Panc1 (cell line): ENCODE measurements at regions not wholly inside any gene's neighbourhood (a gene's known extent, or its start where the extent isn't known, plus 50 kb on each side); places are given as distances from the start of the nearest gene placed in this dataset.

Source experiments
- ATAC-seq: fragments of 200-7000 bp; cut with Tn5 transposase; 2 replicates; pipeline ENCODE4 v1.9.1; 2020; ENCODE audit warnings: mild to moderate bottlenecking, moderate library complexity
- BruUV-seq: library from RNA; stranded (reverse); fragments of 400-500 nt; replicated peaks from 2 replicates; lab custom pipeline; 2021; lab: Mats Ljungman, UMichigan
- CTCF ChIA-PET: fragments of 300-600 bp; sonication (Branson Sonifier 250); formaldehyde crosslinking; loops from one replicate; lab custom pipeline; 2022; ENCODE audit warnings: antibody characterized with exemption; lab: Charles Lee
- POLR2A ChIA-PET: fragments of 300-600 bp; sonication (Branson Sonifier 250); formaldehyde crosslinking; loops from one replicate; lab custom pipeline; 2022; ENCODE audit warnings: antibody characterized with exemption; lab: Charles Lee
- DNase-seq: peaks from one replicate; pipeline ENCODE4 v3.0.0-alpha.2; 2010; ENCODE audit warnings: low read depth, low spot score
- H3K27ac ChIP-seq: 2 replicates; pipeline ENCODE4 v1.5.1; 2011; ENCODE audit warnings: mild to moderate bottlenecking, low read length, inconsistent platforms
- H3K27me3 ChIP-seq: fragments of 200-500 bp; sonication (Bioruptor generic); 2 replicates; pipeline ENCODE4 v1.6.0; 2014; ENCODE audit warnings: low read length, inconsistent platforms; ENCODE audit not compliant: control insufficient read depth, insufficient read depth
- H3K36me3 ChIP-seq: fragments of 200-500 bp; sonication (Bioruptor generic); 2 replicates; pipeline ENCODE4 v1.5.1; 2014; ENCODE audit warnings: inconsistent platforms, mild to moderate bottlenecking, low read length, moderate library complexity; ENCODE audit not compliant: control insufficient read depth, insufficient read depth
- H3K4me1 ChIP-seq: 2 replicates; pipeline ENCODE4 v1.5.1; 2011; ENCODE audit warnings: inconsistent platforms, mild to moderate bottlenecking, low read length, moderate library complexity; ENCODE audit not compliant: control insufficient read depth, insufficient read depth
- H3K4me3 ChIP-seq, 2 experiments: 2 replicates each; pipeline ENCODE4 v1.5.1; 2011 to 2012; ENCODE audit warnings: low read depth in 2 of 2, low read length in 2 of 2, mild to moderate bottlenecking in 2 of 2, inconsistent platforms in 1 of 2, moderate library complexity in 1 of 2
- H3K9me3 ChIP-seq: fragments of 200-500 bp; sonication (Bioruptor generic); 2 replicates; pipeline ENCODE4 v1.5.1; 2014; ENCODE audit warnings: low read depth, mild to moderate bottlenecking, inconsistent platforms, low read length, moderate library complexity; ENCODE audit not compliant: control insufficient read depth, insufficient read depth
- CTCF ChIP-seq: fragments of 450-650 bp; IDR thresholded peaks from 2 replicates; pipeline ENCODE4 v1.5.1; 2017; ENCODE audit warnings: mild to moderate bottlenecking
- POLR2AphosphoS5 ChIP-seq: IDR thresholded peaks from 2 replicates; pipeline ENCODE4 v1.6.1; 2012; ENCODE audit warnings: mild to moderate bottlenecking, low read depth, low read length, moderate library complexity
- REST ChIP-seq, 2 experiments: IDR thresholded peaks; 2 replicates each; pipeline ENCODE4 v1.6.1; 2011 to 2012; ENCODE audit warnings: low read depth in 2 of 2, control low read depth in 1 of 2, low read length in 1 of 2, mild to moderate bottlenecking in 1 of 2, moderate library complexity in 1 of 2; ENCODE audit not compliant: insufficient read depth in 1 of 2
- SIN3A ChIP-seq: IDR thresholded peaks from 2 replicates; pipeline ENCODE4 v1.6.1; 2012; ENCODE audit warnings: low read depth, mild to moderate bottlenecking, low read length, moderate library complexity, borderline replicate concordance; ENCODE audit not compliant: insufficient read depth
- TCF7L2 ChIP-seq: IDR thresholded peaks from 2 replicates; pipeline ENCODE4 v1.6.1; 2011; ENCODE audit warnings: mild to moderate bottlenecking, low read depth, low read length, inconsistent platforms
- in situ Hi-C: cut with HindIII; loops from 2 replicates; pipeline ENCODE4 v1.10.0; 2016; ENCODE audit warnings: low sequenced_read_pairs, low pct_unique_long_range_greater_than_20kb
- intact Hi-C: fragments of 100-400 bp; cut with micrococcal nuclease; formaldehyde crosslinking; loops from one replicate; pipeline ENCODE4 v1.10.0; 2022; ENCODE audit not compliant: unreplicated experiment

GRCh38 chr9:134976403-134976802 is 58.7 kb upstream of the FCN1 start:
- intact Hi-C loops: no loop called here
- POLR2A ChIA-PET: no interaction called here
- TF ChIP-seq TCF7L2 (no peak), CTCF (no peak), POLR2AphosphoS5 (no peak), SIN3A (no peak), REST (IDR thresholded peaks at IDR 0.05; ENCODE audit: insufficient read depth in 1 of 2, low read depth in 2 of 2, low read length in 1 of 2) (no peak)

GRCh38 chr9:134978272-134978671 is 60.6 kb upstream of the FCN1 start:
- no peaks in the 10 kb centered on the region for H3K36me3 ChIP-seq
- H3K9me3 ChIP-seq: no peaks in the 10 kb centered on the region
- ChIA-PET CTCF (no interaction called here), POLR2A (no interaction called here)
- in situ Hi-C loops: no loop called here
- intact Hi-C loops: no loop called here
- ATAC-seq (no peak), DNase-seq (no peak)
- BruUV-seq: no TSS peak
- H3K27ac ChIP-seq: no peak overlapping the region
- no peaks in the 10 kb centered on the region for H3K4me1 ChIP-seq
- no peak overlapping the region for H3K4me3 ChIP-seq
- peaks cover 2% of the 10 kb centered on the region; the same call in 1 of the 2 replicates for H3K27me3 ChIP-seq
- TF ChIP-seq TCF7L2: no peak
- no peak for TF ChIP-seq REST (IDR thresholded peaks at IDR 0.05; ENCODE audit: insufficient read depth in 1 of 2, low read depth in 2 of 2, low read length in 1 of 2)
- no peak for TF ChIP-seq SIN3A
- TF ChIP-seq CTCF: no peak
- TF ChIP-seq POLR2AphosphoS5: no peak

More at GRCh38 chr9:134976403-134976802, 58.7 kb upstream of the FCN1 start:
- BruUV-seq: no TSS peak
- Histone ChIP-seq H3K36me3 (no peaks in the 10 kb centered on the region), H3K9me3 (no peaks in the 10 kb centered on the region), H3K27me3 (peaks cover 2% of the 10 kb centered on the region; the same call in 1 of the 2 replicates), H3K4me3 (no peak overlapping the region), H3K27ac (no peak overlapping the region), H3K4me1 (no peaks in the 10 kb centered on the region)
- CTCF ChIA-PET: no interaction called here
- in situ Hi-C loops: no loop called here
- DNase-seq (no peak), ATAC-seq (no peak)
